Kidney (tissue), 13 donors: ENCODE measurements at regions not wholly inside any gene's neighbourhood (a gene's known extent, or its start where the extent isn't known, plus 50 kb on each side); places are given as distances from the start of the nearest gene placed in this dataset.
A peak's percentile ranks its signal among the peaks of the same experiment; 100 is the strongest.
"Not testable (repeated sequence)": the region's sequence is repeated elsewhere in the genome, so short reads cannot be mapped to it uniquely, and the experiment has no call there.

Experiments
- DNase-seq, 5 donors: peaks; one replicate each; pipeline ENCODE4 v3.0.0-alpha.2; 2013 to 2020
- FAIRE-seq: peaks from 2 replicates; lab custom pipeline; 2012; peaks lifted over from hg19 to GRCh38; lab: Jason Lieb, UNC
- H3K27ac ChIP-seq, 2 donors: one replicate each; pipeline ENCODE4 v1.7.0; 2013; ENCODE audit warnings: low read depth in 2 of 2, low read length in 2 of 2, inconsistent platforms in 1 of 2
- H3K27me3 ChIP-seq: one replicate; pipeline ENCODE4 v1.7.1; 2013; ENCODE audit warnings: low read length, inconsistent platforms; ENCODE audit not compliant: control insufficient read depth, insufficient read depth
- H3K36me3 ChIP-seq, 3 donors: one replicate each; pipeline versions ENCODE4 v1.7.0 to v1.7.1; 2013; ENCODE audit warnings: low read length in 3 of 3, control low read depth in 1 of 3, inconsistent platforms in 1 of 3; ENCODE audit not compliant: insufficient read depth in 3 of 3, control insufficient read depth in 2 of 3
- H3K4me1 ChIP-seq, 3 donors: one replicate each; pipeline versions ENCODE4 v1.7.0 to v1.7.1; 2013; ENCODE audit warnings: low read length in 3 of 3, inconsistent platforms in 1 of 3, low read depth in 1 of 3; ENCODE audit not compliant: control insufficient read depth in 2 of 3, insufficient read depth in 2 of 3
- H3K4me3 ChIP-seq, 3 donors: one replicate each; pipeline versions ENCODE4 v1.7.0 to v1.8.1; 2013; ENCODE audit warnings: low read length in 3 of 3, control low read depth in 1 of 3, inconsistent platforms in 1 of 3
- H3K9ac ChIP-seq, 3 donors: one replicate each; pipeline versions ENCODE4 v1.7.0 to v1.7.1; 2013; ENCODE audit warnings: low read length in 3 of 3, control low read depth in 1 of 3, inconsistent platforms in 1 of 3
- H3K9me3 ChIP-seq, 3 donors: one replicate each; pipeline versions ENCODE4 v1.7.0 to v1.7.1; 2013; ENCODE audit warnings: low read length in 3 of 3, control low read depth in 1 of 3, inconsistent platforms in 1 of 3; ENCODE audit not compliant: control insufficient read depth in 2 of 3, insufficient read depth in 1 of 3
- intact Hi-C: fragments of 100-400 bp; cut with DNase I; formaldehyde crosslinking; loops from one replicate; pipeline ENCODE4 v1.11.1; 2022
- TF ChIP-seq, protein P1 (sequence below): IDR thresholded peaks from 3 replicates; pipeline ENCODE4 v1.5.1; 2012; ENCODE audit warnings: mild to moderate bottlenecking, moderate library complexity, borderline replicate concordance; ENCODE audit not compliant: insufficient read depth; ENCODE audit errors: extremely low read depth
- donor health status: control.
- donor health status: control.
- donor health status: control.
- donor health status: control.
- donor health status: control.
- donor health status: DM: yes; HTN: yes; CAD: no.
- donor health status: Normal renal cell carcinoma (clear cell type).

- no peaks in the 10 kb centered on the region for H3K4me1 ChIP-seq
- H3K27me3 ChIP-seq = no peaks in the 10 kb centered on the region
- intact Hi-C loops = no loop called here
- H3K9me3 ChIP-seq = peaks cover 0 to 2% (median 0%) of the 10 kb centered on the region in 3 donors
- H3K9ac ChIP-seq = no peak overlapping the region
- FAIRE-seq (no peak), DNase-seq (no peak)
- TF ChIP-seq, protein P1, sequence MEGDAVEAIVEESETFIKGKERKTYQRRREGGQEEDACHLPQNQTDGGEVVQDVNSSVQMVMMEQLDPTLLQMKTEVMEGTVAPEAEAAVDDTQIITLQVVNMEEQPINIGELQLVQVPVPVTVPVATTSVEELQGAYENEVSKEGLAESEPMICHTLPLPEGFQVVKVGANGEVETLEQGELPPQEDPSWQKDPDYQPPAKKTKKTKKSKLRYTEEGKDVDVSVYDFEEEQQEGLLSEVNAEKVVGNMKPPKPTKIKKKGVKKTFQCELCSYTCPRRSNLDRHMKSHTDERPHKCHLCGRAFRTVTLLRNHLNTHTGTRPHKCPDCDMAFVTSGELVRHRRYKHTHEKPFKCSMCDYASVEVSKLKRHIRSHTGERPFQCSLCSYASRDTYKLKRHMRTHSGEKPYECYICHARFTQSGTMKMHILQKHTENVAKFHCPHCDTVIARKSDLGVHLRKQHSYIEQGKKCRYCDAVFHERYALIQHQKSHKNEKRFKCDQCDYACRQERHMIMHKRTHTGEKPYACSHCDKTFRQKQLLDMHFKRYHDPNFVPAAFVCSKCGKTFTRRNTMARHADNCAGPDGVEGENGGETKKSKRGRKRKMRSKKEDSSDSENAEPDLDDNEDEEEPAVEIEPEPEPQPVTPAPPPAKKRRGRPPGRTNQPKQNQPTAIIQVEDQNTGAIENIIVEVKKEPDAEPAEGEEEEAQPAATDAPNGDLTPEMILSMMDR = no peak
- H3K36me3 ChIP-seq = no peaks in the 10 kb centered on the region
- no peak overlapping the region for H3K27ac ChIP-seq
- H3K4me3 ChIP-seq = no peak overlapping the region
These were observed 410.6 kb downstream of the ZFHX3 start for GRCh38 chr16:72637306-72637705.

DNA sequence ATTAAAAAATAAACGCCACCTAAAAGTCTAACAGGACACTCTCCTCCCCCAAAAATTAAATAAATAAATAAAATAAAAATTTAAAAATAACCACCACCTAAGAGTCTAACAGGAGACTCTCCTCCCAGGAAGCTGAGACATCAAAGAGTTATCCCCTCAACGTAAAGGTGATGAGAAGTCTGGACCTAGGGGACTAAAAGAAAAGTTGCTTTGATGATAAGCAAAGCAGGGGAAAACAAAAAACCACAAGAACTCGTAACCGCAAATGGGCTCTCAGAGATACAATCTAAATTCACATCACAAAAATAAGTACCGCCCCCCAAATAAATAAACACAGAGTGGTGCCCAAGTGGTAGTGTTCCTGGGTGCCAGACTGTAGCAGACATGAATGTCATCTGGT lies 412.2 kb downstream of the ZFHX3 start:
- H3K9me3 ChIP-seq = no peaks in the 10 kb centered on the region
- TF ChIP-seq, protein P1 = no peak
- H3K9ac ChIP-seq = no peak overlapping the region
- H3K4me3 ChIP-seq = no peak overlapping the region
- no peaks in the 10 kb centered on the region for H3K4me1 ChIP-seq
- DNase-seq (no peak), FAIRE-seq (no peak)
- intact Hi-C loops = no loop called here
- H3K27ac ChIP-seq = no peak overlapping the region
- no peaks in the 10 kb centered on the region for H3K36me3 ChIP-seq
- no peaks in the 10 kb centered on the region for H3K27me3 ChIP-seq

DNA sequence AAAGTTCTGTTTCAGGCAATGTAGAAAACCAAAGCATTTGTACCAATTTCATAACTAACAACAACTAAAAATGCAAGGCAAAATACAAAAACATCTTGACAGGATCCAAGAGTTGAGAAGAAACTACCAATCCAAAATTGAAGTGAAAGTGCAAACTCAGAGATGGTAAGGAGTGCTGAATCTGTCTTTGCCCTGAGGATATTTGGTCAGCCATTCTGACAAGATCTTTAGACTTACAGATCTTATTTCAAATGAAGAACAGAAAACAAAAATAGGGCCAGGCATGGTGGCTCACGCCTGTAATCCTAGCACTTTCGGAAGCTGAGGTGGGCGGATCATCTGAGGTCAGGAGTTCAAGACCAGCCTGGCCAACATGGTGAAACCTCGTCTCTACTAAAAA lies 412.8 kb downstream of the ZFHX3 start:
- H3K4me3 ChIP-seq = no peak overlapping the region
- FAIRE-seq (no peak), DNase-seq (no peak)
- no peak overlapping the region for H3K9ac ChIP-seq
- H3K27me3 ChIP-seq = no peaks in the 10 kb centered on the region
- TF ChIP-seq, protein P1 = no peak
- H3K4me1 ChIP-seq = no peaks in the 10 kb centered on the region
- no peaks in the 10 kb centered on the region for H3K36me3 ChIP-seq
- intact Hi-C loops = no loop called here
- H3K9me3 ChIP-seq = no peaks in the 10 kb centered on the region
- no peak overlapping the region for H3K27ac ChIP-seq

- H3K4me3 ChIP-seq = peak overlapping the region in 2 of 3 donors; percentile 1 to 7
- H3K4me1 ChIP-seq, H3K9me3 ChIP-seq, H3K27ac ChIP-seq, H3K27me3 ChIP-seq, FAIRE-seq, H3K9ac ChIP-seq, DNase-seq, intact Hi-C loops, H3K36me3 ChIP-seq: not testable (repeated sequence)
These were observed 420.6 kb downstream of the ZFHX3 start for GRCh38 chr16:72627182-72627896.
